GM04504 (cell line): ENCODE measurements at regions not wholly inside any gene's neighbourhood (a gene's known extent, or its start where the extent isn't known, plus 50 kb on each side); places are given as distances from the start of the nearest gene placed in this dataset.

ENCODE experiments used
- DNase-seq: peaks from one replicate; pipeline ENCODE4 v3.0.0-alpha.2; 2012; ENCODE audit warnings: low read depth

DNA sequence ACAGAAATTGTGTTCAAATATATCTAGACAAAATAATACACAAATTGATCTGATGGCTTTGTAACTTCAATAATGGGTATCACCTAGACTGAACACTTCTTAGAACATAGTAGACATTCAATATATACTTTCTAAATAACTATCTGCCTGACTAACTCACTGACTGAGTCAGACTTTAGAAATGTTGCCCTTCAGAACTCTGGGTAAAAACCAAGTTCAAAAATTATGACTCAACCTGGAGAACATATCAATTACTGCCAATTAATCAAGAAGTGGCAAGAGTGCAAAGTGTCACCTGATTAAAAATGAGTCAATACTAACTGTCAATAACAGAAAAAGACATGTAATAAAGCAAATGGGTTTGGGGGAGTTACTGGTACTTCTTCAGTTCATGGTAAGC is 144.6 kb upstream of the TMCO5A start:
- DNase-seq = peak; percentile 36

DNA sequence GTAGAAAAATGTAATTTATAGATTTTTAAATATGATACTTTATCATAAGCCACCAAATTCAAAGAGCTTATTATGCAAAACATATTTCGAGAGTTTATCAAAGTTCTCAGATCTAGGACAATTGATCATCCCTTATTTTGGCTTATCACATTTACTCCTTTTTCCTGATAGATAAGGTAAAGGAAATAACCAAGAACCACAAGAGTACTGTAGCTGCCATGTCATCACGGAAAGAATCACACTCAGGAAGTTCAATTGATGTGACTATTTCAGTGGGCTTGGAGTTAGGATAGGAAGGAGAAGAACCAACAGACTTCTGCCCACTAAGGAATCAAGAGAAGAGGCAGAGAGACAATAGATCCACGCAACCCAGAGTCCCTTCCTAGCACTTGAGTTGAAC is 142.7 kb upstream of the TMCO5A start:
- no peak for DNase-seq

DNA sequence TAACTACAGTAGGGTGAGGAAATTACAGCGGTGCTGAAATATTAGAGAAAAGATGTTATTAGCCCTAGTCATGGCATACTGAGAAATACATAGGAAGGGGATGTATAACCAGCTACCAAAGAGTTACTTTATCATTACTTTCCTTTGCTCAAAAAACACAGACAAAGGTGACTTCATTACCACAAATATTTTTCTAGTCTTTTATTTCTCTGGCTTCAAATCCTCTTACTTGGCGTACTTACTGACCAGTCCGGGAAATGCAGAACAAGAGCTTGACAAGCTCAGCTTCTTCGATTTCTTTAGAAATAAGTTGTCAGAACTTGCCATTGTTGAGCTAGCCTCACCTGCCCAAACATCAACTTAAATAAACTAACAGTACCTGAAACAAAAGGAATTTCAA is 142.1 kb upstream of the TMCO5A start:
- DNase-seq = no peak

- DNase-seq = no peak
Observed at GRCh38 chr15:37793851-37794250, 140.6 kb upstream of the TMCO5A start.

GRCh38 chr15:37794947-37795346 is 139.5 kb upstream of the TMCO5A start:
- DNase-seq = no peak

DNA sequence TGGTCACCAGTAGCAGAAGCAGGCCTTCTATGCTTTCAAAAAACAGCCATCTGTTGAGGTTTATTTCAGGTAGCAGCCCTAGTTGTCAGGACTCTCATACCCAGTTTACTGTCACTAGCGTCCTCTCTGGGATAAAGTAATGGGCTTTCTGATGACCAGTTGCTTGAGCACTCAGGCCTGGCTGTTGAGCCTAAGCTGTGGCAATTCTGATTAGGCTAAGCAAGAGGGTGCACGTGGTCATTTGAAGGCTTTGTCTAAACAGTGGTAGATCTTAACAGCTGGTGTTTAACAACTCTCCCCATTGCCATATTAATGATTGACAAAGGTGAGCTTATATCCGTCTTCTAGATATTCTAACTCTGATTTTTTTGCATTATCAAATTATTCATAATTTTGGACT is 132.9 kb upstream of the TMCO5A start:
- DNase-seq = no peak

DNA sequence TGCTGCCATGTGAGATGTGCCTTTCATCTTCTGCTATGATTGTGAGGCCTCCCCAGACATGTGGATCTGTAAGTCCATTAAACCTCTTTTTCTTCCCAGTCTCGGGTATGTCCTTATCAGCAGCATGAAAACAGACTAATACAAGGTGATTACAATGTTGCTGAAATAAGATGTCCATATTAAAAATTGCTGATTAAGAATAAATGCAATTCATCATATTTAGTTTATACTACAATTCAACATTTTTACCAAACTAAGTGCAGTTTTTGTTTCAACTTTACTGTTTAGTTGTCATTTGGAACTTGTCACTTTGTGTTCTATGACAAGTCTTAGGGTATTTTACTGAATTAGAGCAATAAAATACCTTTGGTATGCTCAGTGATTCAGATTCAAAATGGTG is 127.6 kb upstream of the TMCO5A start:
- no peak for DNase-seq

GRCh38 chr15:37810381-37810780 is 124.1 kb upstream of the TMCO5A start:
- no peak for DNase-seq

- no peak for DNase-seq
Observed at GRCh38 chr15:37813306-37813705, 121.1 kb upstream of the TMCO5A start.

GRCh38 chr15:37814847-37815515 is 119.5 kb upstream of the TMCO5A start:
- DNase-seq = no peak

- no peak for DNase-seq
Observed at GRCh38 chr15:37818152-37818677, 116.2 kb upstream of the TMCO5A start.

DNA sequence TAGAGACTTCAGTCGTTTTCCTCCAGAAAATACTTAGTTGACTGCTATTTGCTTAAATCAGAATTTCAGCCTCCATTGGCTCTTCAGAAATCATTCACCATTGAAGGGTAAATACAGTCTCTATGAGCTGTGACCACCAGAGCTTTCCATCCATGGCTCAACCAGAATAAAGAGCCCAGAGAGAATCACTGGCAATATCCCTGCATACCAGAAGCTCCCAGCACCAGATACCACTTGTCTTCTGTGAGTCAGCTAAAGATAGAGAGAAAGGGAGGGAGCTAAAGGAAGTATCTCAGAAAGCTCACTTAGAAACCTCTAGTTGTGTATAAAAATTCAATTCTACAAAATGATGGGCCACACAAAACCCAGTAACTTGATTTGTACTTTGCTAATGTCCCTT is 115.2 kb upstream of the TMCO5A start:
- DNase-seq = no peak

DNA sequence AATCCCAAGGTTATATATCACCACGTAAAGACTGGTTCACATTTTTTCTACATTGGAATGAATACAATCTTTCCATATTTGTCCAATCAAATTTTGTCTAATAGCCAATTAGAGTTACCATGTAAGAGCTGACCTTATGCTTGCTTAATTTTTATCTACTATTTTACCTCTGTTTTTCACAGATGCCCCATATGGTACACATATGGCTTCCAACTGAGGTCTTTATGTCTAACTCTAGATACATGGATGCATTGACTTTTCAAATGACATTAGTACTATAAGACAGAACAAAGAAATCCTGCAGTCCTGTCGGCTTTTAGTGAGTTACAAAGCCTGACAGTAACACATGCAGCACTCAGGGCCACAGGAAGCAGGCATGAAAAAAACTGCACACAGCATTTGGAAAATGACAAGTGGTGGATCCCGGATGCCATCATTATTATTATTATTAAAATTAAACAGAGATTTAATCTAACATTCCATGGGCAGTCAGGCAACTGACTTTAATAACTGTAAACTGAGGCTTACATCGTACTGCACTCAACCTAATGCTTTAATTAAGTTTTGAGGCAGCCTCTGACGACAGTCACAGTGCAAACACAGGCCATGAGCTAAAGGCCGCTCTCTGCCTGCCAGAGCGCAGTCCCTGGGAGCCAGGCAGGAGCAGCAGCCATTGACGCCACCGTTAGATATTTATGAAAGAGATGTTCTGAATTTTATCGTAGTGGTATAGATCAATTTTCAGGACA is 113.9 kb upstream of the TMCO5A start:
- no peak for DNase-seq

DNA sequence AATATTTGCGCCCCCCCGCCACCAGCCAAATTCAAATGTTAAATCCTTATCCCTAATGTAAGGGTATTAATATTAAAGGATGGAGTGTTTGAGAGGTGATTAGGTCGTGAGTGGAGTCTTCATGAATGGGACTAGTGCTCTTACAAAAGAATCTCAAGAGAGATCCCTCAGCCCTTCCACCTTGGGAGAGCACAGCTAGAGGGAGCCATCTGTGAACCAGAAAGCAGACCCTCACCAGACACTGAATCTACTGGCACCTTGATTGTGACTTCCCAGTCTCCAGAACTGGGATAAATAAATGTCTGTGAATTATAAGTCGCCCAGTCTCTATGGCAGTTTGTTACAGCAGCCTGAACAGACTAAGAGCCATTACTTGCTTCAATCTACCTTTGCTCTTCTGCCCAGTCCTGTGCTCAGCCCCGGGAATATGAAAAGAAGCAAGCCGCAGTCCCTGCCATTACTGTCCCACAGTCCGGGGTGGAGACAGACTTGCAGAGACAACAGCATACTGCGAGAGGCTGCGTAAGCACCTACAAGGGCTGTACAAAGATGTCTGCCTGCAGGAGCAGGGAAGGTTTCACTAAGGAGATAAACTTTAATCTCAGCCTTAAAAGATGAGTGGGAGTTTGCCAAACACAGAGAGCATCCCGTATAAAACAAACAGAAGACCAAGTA is 110.7 kb upstream of the TMCO5A start:
- DNase-seq = no peak

DNA sequence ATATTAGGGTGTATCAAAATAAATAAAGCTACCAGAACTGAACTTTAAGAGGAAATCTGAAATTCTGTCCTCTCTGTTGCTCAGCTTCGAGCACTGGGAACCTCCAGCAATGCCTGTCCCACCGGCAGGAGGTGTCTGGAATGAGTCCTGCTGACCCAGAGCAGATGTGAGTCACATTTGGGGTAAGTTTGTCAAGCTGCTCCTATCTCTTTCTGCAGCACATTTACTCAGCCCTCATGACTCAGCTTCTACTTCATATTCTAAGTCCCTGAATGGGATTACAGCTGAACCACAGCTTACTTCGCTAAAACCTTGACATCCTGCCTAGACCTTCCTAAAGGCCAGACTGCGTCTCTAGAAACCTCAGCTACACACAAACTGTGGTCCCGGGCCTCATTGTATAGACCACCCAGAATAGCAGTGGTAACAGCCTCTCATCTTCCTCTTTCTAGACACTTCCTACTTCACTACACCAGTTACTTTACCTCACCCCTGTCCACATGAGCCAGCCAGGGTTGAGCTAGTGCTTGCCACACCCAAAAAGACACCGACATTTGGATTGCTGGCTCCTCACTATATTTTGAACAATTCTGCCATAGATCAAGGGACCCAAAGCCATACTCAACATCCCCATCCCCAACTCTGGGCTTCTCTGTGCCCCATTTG is 109.6 kb upstream of the TMCO5A start:
- peak; percentile 78 for DNase-seq

- DNase-seq = peak; percentile 2
Observed at GRCh38 chr15:37837276-37837675, 97.2 kb upstream of the TMCO5A start.

- no peak for DNase-seq
Observed at GRCh38 chr15:37847776-37848175, 86.7 kb upstream of the TMCO5A start.

- no peak for DNase-seq
Observed at GRCh38 chr15:37856109-37856508, 78.3 kb upstream of the TMCO5A start.

- no peak for DNase-seq
Observed at GRCh38 chr15:37860896-37861295, 73.5 kb upstream of the TMCO5A start.

GRCh38 chr15:37865687-37866086 is 68.8 kb upstream of the TMCO5A start:
- no peak for DNase-seq

DNA sequence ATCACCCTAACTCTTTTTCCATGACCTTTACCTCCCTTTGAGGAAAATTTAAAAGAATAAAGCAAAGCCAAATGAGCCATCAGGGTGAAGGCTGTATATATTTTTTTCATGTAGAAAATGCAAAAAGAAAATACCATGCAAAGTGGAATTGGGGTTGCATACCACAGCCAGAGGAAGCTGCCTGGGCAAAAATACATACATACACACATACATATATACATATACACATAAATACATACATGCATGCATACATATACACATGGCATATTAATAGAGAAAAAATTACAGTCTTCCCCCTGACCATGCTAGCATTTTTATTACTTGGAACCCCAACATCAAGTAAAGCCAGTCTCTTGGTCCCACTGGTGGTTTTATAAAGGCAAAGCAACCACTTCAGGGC is 63.7 kb upstream of the TMCO5A start:
- DNase-seq = no peak

DNA sequence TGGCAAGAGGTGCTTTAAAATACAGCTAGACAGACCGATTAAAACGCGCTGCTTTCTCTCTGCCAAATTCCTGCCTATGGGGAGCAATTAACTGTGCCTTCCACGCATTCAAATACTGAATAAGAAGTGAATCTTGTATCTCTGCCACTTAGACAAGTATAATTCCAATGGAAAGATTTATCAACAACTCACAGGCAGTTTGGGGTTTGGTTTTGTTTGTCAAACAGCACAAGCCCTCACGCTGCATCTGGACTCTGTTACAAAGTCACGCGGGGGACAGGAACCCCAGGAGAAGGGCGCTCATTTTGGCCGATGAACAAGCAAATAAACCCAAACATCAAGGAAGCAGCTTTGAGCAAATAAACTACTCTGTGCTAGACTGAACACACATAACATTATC is 61.8 kb upstream of the TMCO5A start:
- DNase-seq = no peak

- peak; percentile 23 for DNase-seq
Observed at GRCh38 chr15:37873336-37873735, 61.1 kb upstream of the TMCO5A start.
